HUES48 (cell line): ENCODE measurements at regions not wholly inside any gene's neighbourhood (a gene's known extent, or its start where the extent isn't known, plus 50 kb on each side); places are given as distances from the start of the nearest gene placed in this dataset.
A peak's percentile ranks its signal among the peaks of the same experiment; 100 is the strongest.

Source experiments
- H3K27ac ChIP-seq: one replicate; pipeline ENCODE4 v1.7.0; 2013; ENCODE audit warnings: low read depth, low read length, inconsistent platforms
- H3K27me3 ChIP-seq: 2 replicates; pipeline ENCODE4 v1.6.1; 2013; ENCODE audit warnings: mild to moderate bottlenecking, low read length; ENCODE audit not compliant: control insufficient read depth, insufficient read depth
- H3K36me3 ChIP-seq: 2 replicates; pipeline ENCODE4 v1.6.1; 2013; ENCODE audit warnings: low read length; ENCODE audit not compliant: control insufficient read depth, insufficient read depth
- H3K4me1 ChIP-seq: 2 replicates; pipeline ENCODE4 v1.6.1; 2013; ENCODE audit warnings: mild to moderate bottlenecking, low read length; ENCODE audit not compliant: control insufficient read depth, insufficient read depth
- H3K4me3 ChIP-seq: 2 replicates; pipeline ENCODE4 v1.5.1; 2013; ENCODE audit warnings: mild to moderate bottlenecking, low read depth, low read length
- H3K9ac ChIP-seq: 2 replicates; pipeline ENCODE4 v1.6.1; 2013; ENCODE audit warnings: mild to moderate bottlenecking, low read depth, low read length, moderate library complexity
- H3K9me3 ChIP-seq: 2 replicates; pipeline ENCODE4 v1.6.1; 2013; ENCODE audit warnings: low read length; ENCODE audit not compliant: control insufficient read depth, insufficient read depth

DNA sequence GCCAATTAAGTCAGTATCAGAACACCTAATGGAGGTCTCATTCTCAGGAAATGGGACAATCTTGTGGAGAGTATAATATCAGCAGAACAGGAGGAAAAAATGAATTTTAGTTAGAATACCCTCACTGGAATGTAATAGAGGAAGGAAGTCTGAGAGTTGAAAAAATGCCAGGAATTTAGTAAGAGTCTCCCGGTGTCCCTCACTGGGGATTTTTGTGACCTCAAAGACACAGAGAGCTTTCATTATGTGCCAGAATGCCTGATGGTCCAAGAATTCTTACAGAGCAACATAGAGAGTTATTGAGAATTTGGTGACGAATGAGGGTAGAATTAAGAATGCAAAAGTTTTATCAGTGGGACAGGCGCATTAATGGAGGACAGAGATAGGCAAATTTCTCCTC, 443.5 kb upstream of the B3GALT2 start:
- H3K27me3 ChIP-seq: no peaks in the 10 kb centered on the region
- peaks cover 6% of the 10 kb centered on the region; the same call in 1 of the 2 replicates for H3K4me1 ChIP-seq
- no peaks in the 10 kb centered on the region for H3K36me3 ChIP-seq
- no peak overlapping the region for H3K27ac ChIP-seq
- no peak overlapping the region for H3K4me3 ChIP-seq
- H3K9ac ChIP-seq: no peak overlapping the region
- no peaks in the 10 kb centered on the region for H3K9me3 ChIP-seq

DNA sequence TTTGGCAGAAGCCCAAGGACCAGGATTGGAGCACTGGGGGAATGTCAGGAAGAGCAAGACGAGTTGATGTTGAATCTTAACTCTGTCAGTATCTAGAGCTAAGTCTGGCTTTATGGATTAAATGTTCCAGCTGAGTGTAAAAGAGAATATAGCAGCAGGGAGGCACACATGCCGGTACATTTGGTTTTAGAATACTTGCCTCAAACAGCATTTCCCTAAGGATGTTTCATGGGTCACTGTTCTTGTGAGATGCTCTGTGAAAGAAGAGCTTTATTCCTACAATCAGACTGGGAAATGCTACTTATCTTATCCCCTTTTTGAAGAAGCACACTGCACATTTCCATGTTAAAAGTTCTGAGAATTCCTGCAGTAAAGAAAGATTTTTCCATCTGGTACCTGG, 440.3 kb upstream of the B3GALT2 start:
- H3K9ac ChIP-seq: no peak overlapping the region
- H3K27me3 ChIP-seq: no peaks in the 10 kb centered on the region
- peaks cover 6% of the 10 kb centered on the region; the same call in 1 of the 2 replicates for H3K4me1 ChIP-seq
- no peak overlapping the region for H3K4me3 ChIP-seq
- H3K27ac ChIP-seq: no peak overlapping the region
- H3K36me3 ChIP-seq: no peaks in the 10 kb centered on the region
- H3K9me3 ChIP-seq: no peaks in the 10 kb centered on the region

DNA sequence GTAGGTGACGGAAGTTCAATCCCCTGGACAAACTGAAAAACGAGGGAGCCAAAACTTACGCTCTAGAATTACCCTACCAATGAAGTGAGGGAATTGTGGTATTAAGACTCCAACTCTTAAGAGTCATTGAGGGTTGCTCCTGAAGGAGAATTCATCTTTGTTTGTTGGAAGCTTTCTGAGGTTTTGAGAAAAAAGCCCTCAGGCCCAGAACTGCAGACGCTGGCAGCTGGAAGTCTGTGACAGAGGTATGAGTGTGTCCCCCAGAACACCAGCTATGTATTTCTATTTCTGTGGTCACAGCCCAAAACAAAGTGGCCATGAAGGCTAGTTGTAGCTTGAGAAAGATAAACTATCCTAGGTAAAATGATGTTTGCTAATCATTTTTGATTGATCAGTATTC, 438.8 kb upstream of the B3GALT2 start:
- no peak overlapping the region for H3K4me3 ChIP-seq
- H3K27me3 ChIP-seq: no peaks in the 10 kb centered on the region
- H3K9ac ChIP-seq: no peak overlapping the region
- no peaks in the 10 kb centered on the region for H3K9me3 ChIP-seq
- no peak overlapping the region for H3K27ac ChIP-seq
- no peaks in the 10 kb centered on the region for H3K36me3 ChIP-seq
- peaks cover 6% of the 10 kb centered on the region; the same call in 1 of the 2 replicates for H3K4me1 ChIP-seq

DNA sequence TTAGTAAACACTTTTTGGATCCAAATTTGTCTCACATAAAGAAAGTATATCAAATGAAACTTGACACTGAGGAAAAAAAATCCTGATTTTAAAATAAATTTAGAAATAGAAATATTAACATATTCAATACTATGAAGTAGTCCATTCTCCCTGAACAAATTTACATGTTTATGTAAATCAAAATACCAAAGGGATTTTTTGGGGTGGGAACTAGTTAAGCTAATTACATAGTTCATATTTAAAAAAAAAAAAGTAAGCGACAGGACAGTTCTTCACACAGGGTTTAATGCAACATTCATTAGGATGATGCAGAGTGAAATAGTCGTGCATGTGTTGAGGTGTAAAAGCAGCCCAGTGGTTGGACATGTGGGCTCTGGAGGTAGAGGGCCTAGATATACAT, 433.5 kb upstream of the B3GALT2 start:
- H3K27me3 ChIP-seq: no peaks in the 10 kb centered on the region

DNA sequence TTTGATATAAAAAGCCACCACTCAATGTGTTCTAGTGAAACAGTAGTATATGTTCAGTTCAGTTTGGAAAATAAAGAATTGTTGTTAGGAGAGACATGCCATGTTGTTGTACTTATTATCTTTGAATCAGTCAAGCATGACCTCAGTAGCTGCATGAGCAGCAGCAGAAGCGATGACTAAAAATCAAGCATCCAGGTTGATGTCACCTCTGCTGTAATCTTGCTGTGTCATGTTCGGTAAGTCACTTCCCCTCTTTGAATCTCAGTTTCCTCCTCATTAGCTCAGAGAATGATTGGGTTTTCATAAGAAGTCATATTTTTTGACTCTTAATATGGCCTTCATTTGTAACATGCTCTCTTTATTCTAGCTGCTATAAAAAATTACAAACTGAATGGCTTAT, 428.4 kb upstream of the B3GALT2 start:
- Histone ChIP-seq H3K27ac (no peak overlapping the region), H3K36me3 (no peaks in the 10 kb centered on the region), H3K4me1 (no peaks in the 10 kb centered on the region), H3K27me3 (no peaks in the 10 kb centered on the region), H3K9me3 (no peaks in the 10 kb centered on the region), H3K4me3 (no peak overlapping the region), H3K9ac (no peak overlapping the region)

More for the DNA sequence above, 433.5 kb upstream of the B3GALT2 start:
- no peak overlapping the region for H3K27ac ChIP-seq
- H3K36me3 ChIP-seq: no peaks in the 10 kb centered on the region
- no peaks in the 10 kb centered on the region for H3K4me1 ChIP-seq
- H3K9ac ChIP-seq: no peak overlapping the region
- H3K4me3 ChIP-seq: no peak overlapping the region
- no peaks in the 10 kb centered on the region for H3K9me3 ChIP-seq

DNA sequence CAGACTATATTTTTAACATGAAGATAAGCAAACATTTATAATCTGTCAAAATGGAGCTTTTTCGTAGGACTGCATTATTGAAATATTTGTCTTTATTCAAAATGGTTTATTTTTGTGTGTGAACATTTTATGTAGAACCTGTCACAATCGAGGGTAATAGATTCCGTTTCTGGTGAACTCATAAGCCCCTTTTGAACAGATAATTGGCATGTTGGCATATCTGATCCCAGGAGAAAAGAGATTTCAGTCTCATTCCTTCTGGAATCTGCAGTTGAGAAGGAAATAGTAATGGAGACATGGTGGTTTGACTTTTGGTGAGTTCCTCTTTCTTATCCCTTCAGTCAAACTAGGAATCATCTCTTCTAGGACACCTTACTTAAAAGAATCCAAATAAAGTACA, 427.9 kb upstream of the B3GALT2 start:
- Histone ChIP-seq H3K27ac (no peak overlapping the region), H3K27me3 (no peaks in the 10 kb centered on the region), H3K4me3 (no peak overlapping the region), H3K9ac (no peak overlapping the region), H3K4me1 (no peaks in the 10 kb centered on the region), H3K9me3 (no peaks in the 10 kb centered on the region), H3K36me3 (no peaks in the 10 kb centered on the region)

DNA sequence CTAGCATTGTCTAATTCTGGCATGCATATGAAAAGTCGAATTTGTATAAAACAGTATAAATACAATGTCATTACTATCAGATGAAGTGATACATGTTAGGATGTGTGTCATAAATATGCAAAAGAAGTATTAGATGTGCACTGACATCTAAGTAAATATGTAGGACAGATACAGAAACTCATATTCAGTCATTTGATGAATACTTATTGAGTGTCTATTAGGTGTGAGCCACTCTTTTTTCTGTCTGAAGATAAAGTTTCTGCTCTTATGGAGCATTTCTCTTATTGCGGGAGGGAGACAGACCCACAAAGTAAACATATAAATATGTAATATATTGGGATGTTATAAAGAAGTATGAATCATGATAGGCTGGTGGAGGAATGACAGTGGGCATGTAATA, 426.6 kb upstream of the B3GALT2 start:
- Histone ChIP-seq H3K27me3 (no peaks in the 10 kb centered on the region), H3K36me3 (no peaks in the 10 kb centered on the region), H3K9ac (no peak overlapping the region), H3K9me3 (no peaks in the 10 kb centered on the region), H3K4me3 (no peak overlapping the region), H3K27ac (no peak overlapping the region), H3K4me1 (no peaks in the 10 kb centered on the region)

DNA sequence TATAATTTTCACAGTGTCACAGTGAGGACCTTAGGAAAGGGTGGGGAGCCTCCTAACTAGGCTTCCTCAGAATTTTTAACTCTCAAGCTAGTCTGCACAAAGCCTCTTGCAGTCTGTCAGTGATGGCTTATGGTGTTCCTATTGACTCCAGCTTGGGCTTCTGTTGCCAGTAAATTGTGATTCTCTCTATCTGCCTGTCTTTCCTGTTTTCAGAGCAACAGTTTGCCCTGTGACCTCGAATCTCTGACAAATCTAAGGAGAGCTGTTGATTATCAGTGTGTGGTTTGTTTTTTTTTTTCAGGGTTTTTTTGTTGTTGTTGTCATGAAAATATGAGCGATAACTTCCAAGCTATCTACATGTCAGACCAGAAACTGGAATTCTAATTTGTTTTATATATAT, 423.2 kb upstream of the B3GALT2 start:
- Histone ChIP-seq H3K27ac (no peak overlapping the region), H3K36me3 (no peaks in the 10 kb centered on the region), H3K4me1 (no peaks in the 10 kb centered on the region), H3K9ac (no peak overlapping the region), H3K27me3 (no peaks in the 10 kb centered on the region), H3K4me3 (no peak overlapping the region), H3K9me3 (no peaks in the 10 kb centered on the region)

DNA sequence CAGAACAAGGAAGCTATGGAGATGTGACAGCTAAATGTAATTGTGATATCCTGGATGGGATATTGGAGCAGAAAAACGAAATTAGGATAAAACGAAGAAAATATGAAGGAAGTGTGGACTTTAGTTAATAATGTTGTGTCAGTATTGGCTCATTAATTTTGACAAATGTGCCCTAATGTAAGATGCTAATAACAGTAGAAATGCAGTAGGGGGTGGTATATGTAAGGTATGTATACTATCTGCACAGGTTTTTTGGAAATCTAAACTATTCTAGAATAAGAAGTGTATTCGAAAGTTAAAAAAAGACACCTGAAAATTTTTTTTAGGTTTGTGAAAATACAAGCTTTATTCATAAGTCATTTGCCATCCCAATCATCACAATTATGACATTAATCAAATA, 421.4 kb upstream of the B3GALT2 start:
- no peak overlapping the region for H3K27ac ChIP-seq

DNA sequence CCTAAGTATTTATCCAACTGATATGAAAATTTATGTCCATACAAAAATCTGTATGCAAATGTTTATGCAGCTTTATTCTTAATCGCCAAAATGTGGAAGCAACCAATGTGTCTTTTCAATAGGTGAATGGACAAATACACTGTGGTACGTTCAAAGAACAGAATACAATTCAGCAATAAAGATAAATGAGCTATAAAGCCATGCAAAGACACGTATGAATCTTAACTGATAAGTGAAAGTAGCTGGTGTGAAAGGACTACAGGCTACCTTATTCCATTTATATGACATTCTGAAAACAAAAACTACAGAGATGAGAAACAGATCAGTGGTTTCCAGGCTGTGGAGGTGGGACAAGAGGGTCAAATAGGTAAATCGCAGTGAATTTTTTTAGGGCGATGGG, 419.6 kb upstream of the B3GALT2 start:
- Histone ChIP-seq H3K4me1 (peaks cover 20% of the 10 kb centered on the region), H3K9ac (no peak overlapping the region), H3K27ac (no peak overlapping the region), H3K4me3 (no peak overlapping the region), H3K36me3 (no peaks in the 10 kb centered on the region), H3K27me3 (no peaks in the 10 kb centered on the region), H3K9me3 (no peaks in the 10 kb centered on the region)

More for the DNA sequence above, 421.4 kb upstream of the B3GALT2 start:
- Histone ChIP-seq H3K4me1 (peaks cover 12% of the 10 kb centered on the region), H3K4me3 (no peak overlapping the region), H3K9ac (no peak overlapping the region), H3K36me3 (no peaks in the 10 kb centered on the region), H3K27me3 (no peaks in the 10 kb centered on the region), H3K9me3 (no peaks in the 10 kb centered on the region)

DNA sequence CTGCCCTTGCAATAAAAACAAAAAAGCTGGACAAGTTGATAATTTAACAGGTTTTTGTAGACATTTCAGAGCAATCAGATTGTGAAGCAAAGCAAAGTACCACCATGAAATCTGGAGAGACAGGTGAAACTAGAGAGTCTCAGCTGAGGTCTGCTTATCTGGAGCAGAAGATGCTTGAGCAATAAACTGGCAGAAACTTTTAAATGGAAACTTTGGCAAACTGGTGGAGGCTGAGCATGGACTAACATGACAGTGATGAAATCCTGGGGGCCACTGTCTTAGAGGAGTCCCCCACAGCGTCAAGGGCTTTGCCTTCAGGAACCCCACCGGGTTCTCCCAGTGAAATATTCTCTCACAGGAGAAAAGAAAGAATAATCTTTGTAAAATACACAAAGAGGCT, 416.3 kb upstream of the B3GALT2 start:
- Histone ChIP-seq H3K27ac (peak overlapping the region; percentile 49), H3K9ac (no peak overlapping the region), H3K9me3 (no peaks in the 10 kb centered on the region), H3K4me3 (no peak overlapping the region), H3K36me3 (no peaks in the 10 kb centered on the region), H3K4me1 (peaks cover 20% of the 10 kb centered on the region), H3K27me3 (no peaks in the 10 kb centered on the region)
